NCI-H2081 treated with DMSO at 0.1 percent for 48 hours (cell line): ENCODE measurements at regions not wholly inside any gene's neighbourhood (a gene's known extent, or its start where the extent isn't known, plus 50 kb on each side); places are given as distances from the start of the nearest gene placed in this dataset.
A peak's percentile ranks its signal among the peaks of the same experiment; 100 is the strongest.

Source experiments
- DNase-seq: peaks from one replicate; lab custom pipeline; 2025; lab: John Stamatoyannopoulos, UW

- DNase-seq = no peak
Measured at GRCh38 chr13:74485757-74486156, 351.6 kb upstream of the KLF12 start.

GRCh38 chr13:74479124-74479523, 344.9 kb upstream of the KLF12 start:
- no peak for DNase-seq

GRCh38 chr13:74476788-74477187, 342.6 kb upstream of the KLF12 start:
- DNase-seq = no peak

- DNase-seq = no peak
Measured at GRCh38 chr13:74476365-74476764, 342.2 kb upstream of the KLF12 start.

DNA sequence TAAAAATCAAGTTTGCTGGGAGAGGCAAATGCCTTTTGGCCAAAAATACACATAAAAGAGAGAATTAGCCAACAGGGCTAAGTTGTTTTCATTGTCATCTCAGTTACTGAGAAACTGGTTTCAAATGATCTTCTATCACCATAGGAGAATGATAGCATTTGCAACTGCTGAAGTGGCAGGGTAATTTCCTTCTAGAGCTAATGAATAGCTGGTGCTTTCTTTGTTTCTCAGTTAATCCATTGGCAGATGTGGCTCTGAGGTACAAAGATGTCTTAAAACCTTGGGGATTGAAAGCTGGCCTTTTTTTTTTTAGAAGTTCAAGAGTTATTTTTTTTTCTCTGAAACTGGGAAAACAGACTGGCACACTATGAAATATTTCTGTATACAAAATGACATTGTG, 332.7 kb upstream of the KLF12 start:
- no peak for DNase-seq

- DNase-seq = no peak
Measured at GRCh38 chr13:74466020-74466419, 331.8 kb upstream of the KLF12 start.

DNA sequence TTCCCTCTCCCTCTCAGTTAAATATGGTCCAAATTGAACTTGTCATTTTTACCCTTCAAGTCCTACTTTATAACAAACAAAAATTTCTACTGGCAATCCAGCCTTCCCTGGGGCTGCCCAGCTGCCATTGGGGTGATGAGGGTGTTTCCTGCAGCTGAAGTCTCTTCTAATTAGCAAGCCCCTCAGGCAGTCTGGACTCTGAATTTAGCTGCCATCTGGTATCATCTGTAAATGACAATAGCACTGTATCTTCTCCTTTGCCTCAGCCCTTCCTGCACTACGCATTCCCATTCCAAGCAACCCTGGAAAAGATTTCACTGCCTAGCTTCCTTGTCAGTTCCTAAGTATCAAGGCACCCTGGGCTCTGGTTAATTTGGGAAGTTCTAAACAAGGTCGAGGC, 331.1 kb upstream of the KLF12 start:
- DNase-seq = no peak

DNA sequence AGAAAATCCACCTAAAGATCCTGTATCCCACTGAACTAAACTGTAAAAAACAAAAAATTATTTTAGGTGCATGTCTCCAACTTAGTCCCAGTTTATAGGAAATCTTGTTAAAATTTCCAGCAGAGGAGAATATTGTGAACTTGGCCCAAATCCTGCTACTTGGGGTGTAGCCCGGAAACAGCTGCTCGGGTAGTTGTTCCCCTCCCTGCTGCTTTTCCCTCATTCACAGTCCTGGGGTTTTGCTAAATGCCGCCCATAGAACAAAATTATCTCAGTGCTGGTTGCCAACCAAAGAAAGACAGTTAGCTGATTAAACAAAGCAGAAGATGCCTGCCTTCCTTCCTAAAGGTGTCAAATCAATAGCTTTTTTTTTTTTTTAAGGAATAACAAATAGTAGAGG, 330.5 kb upstream of the KLF12 start:
- DNase-seq = peak; percentile 33

DNA sequence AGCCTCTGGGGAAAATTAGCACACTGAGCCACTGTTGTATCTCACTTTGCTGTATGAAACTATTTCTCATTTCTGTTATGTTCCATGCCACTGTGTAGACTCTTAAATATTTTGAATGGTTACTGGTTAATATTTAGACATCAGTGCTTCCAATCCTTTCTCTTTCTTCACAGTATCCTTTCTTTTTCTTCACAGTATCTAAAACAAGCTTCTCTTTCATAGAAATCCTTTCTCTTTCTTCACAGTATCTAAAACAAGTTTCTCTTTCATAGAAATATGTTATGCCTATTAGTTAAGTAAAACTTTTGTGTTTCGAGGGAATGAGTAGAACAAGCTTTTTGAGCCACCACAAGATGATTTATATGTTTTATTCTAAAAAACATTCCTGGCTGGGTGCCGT, 326.8 kb upstream of the KLF12 start:
- no peak for DNase-seq

- no peak for DNase-seq
Measured at GRCh38 chr13:74452881-74453280, 318.7 kb upstream of the KLF12 start.

- DNase-seq = no peak
Measured at GRCh38 chr13:74452176-74452575, 318.0 kb upstream of the KLF12 start.

- DNase-seq = no peak
Measured at GRCh38 chr13:74450964-74451363, 316.8 kb upstream of the KLF12 start.

DNA sequence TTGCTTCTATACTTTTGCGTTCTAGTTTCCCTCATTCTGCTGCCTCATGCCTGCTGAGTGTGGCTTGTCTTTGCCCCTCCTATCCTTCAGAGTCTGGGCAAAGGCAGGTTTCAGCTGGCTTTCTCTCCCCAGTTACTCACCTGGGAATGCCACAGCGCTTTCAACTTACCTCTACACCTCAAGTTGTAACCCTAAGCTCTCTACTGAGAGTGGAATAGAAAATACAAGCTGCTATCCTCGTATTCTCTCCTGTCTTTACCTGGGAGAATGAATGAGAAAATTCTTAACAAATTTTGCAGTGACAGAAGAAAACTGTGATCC, 316.3 kb upstream of the KLF12 start:
- DNase-seq = no peak

- no peak for DNase-seq
Measured at GRCh38 chr13:74449811-74450524, 315.8 kb upstream of the KLF12 start.

DNA sequence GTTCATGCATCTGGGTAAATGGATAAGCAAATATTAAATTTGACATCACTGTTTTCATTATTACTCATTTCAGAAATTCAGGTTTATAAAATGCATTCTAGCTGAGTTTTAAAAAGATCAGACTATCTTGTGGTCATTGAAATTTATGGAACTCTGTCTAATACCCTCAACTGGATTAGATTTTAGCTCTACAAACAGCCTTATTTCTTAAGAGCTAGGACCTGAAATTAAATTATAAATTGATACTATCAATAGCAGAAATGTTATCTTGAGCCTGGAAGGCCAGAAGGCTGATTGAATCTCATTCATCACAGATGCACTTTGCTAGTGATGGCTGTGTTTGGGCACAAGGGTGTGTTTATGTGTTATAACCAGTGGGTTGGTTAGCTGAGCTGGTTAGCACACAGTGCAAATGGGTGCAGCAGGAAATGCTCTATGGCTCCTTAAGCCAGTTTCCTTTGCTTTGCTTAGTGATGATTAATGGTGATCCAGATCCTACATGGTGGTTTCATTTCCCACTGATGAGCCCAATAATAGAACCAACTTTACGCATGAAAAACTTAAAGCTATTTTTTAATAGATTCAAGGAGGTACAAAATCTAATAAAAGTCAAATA, 310.8 kb upstream of the KLF12 start:
- DNase-seq = no peak

DNA sequence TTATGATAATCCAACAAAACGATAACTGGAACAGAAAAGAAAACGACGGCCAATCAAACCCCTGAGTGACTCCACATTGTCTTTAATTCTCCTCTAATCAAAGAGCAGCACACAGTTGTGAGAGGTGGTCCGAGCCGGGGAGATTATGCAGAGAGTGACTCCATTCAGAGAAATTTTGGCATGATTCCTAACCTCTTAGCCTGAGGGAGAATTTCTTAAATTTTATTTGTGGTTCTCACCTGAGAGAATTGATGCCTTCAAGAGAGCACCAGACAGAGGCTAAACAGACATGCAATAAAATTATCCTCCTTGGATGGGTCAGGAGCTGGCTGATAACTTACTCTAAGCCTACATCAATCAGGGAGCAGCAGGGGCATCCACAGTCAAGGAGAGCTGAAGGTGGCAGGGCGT, 310.0 kb upstream of the KLF12 start:
- no peak for DNase-seq

DNA sequence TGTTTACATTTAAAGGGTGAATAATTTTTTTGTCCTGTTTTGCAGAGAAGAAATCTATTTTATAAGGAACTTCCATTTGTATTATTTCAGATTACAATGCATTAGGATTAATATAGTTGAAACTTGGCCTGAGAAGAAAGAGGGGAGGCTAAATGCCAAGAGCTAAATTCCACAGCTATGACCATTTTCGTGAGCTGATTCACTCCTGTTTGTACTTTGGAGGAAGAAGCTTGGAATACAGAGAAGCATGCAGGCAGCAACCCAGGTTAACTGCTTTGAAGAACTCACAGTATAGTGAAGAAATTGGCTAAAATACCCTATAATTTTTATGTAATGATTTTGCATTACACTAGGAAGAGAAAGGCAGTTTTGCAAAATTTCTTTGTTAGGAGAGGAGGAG, 309.4 kb upstream of the KLF12 start:
- no peak for DNase-seq

DNA sequence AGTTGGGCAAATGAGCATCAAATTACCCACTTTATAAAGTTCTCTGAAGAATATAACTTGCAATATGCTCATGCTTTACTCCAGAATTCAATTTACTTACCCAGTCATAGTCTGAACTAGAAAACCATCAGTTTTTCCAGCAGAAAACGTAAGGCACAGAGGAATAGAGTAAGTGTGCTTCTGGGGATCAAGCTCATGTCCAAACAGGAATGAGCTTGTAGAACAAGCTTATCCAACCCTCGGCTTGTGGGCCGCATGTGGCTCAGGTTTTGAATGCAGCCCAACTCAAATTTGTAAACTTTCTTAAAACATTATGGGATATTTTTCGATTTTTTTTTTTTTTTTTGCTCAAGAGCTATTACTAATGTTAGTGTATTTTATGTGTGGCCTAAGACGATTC, 308.5 kb upstream of the KLF12 start:
- DNase-seq = no peak

DNA sequence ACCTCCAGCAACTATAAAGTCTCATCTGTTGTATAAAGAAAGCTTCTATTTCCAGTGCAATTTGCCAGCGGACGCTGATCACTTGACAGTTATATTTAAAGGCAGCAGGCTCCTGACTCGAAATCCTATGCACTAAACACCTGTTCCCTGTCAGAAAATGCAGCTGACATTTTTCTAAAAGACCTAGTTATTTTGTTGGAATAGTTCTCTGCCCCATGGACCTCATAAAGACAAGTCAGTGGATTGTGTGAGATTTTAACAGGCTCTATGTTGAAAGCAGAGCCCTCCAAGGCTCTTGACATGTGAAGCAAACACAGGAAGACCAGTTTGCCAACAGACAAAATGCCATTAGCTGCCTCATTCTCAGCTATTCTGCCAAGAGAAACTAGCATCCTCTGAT, 304.7 kb upstream of the KLF12 start:
- no peak for DNase-seq

DNA sequence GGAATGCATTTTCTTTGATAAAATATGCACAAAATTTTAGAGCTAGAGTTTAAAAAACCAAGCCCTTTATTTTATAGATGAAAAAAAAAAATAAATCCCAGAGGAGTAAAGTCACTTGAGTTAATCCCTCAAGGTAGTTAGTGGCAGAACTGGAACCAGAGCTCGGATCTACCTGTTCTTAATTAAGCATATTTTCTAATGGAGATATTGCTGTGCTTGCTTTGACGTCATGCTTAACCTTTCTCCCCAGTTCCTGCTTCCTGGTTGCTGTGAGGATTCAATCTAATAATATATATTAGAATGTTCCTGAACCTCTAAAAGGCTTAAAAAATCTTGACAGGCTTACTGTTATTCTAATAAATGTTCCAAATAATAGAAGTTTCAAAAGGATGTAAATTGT, 300.6 kb upstream of the KLF12 start:
- no peak for DNase-seq

GRCh38 chr13:74424455-74424854, 290.3 kb upstream of the KLF12 start:
- DNase-seq = no peak

DNA sequence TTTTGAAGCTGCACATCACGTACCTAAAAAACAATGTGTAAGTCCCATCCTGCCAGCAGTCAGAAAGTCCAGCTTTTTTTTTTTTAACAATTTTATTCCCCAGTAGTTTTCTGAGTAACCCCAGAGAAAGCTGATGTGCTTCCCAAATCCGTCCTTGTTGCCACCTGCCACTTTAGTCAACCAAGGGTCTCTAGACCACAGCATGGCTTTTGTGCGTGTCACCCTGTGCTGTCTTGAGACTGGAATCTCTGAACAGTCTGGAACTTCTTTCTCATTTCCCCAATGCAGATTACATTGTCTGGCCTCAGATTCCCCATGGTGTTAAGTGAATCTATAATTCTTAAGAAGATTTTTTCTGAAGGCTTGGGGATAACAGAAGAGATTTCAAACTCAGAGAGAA, 289.2 kb upstream of the KLF12 start:
- no peak for DNase-seq

DNA sequence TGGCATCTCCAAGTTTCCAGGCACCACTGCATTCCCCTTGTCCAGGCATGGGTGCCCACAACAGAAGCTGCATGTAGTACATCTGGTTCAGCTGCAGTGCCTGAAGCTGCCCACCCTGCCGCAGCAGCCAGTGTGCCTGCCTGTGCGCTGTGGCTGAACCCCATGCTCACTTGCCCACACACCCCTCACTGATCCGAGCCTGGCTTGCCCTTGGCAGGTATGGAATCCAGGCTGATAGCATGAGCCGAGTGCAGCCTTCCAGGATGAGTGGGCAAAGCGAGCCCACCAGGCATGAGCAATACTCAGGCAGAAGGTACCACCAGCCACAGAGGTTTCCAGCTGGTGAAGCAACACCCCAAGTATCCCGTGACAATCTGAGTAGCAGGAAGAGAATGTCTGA, 280.3 kb upstream of the KLF12 start:
- no peak for DNase-seq

DNA sequence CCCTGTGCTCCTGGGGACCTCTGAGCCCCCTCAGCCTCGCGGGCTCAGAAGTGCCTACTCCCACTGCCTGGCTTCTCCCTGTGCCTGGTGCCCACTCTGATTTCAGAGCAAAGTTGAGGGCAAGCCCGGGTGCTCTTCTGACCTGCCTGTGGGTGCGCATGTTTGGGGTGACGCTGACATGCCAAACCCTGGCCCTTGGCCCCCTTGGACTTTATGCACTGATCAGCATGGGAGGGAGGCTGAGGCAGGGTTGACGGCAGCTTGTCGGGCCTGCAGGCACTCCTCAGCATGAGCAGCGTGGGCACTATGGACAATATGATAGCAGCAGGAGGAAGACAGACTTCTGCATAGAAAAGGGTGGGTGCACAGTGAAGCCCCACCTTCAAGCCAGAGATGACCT, 279.3 kb upstream of the KLF12 start:
- no peak for DNase-seq
